ENCODE measurements at regions not wholly inside any gene's neighbourhood (a gene's known extent, or its start where the extent isn't known, plus 50 kb on each side); places are given as distances from the start of the nearest gene placed in this dataset.

DNA sequence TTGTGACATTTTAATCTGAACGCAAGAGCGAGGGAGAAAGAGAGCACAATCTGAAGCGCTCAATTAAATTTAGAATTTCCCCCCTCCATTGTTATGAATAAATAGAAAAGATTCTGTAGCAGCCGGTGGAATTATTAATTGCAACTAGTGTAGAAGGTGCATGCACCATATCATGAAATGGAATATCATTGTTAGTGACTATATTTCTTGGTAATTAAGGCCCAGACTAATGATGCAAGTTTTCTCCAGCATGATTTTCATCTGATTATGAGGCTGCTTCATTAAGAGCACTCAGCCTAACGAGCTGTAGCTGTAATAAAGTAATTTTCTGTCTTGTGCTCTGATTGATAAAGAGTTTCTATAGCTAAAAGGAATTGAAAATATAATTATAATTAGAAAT, 432.2 kb upstream of the SPRED2 start:
- Mint-ChIP-seq H3K36me3 (no peaks in the 10 kb centered on the region), H3K27me3 (peaks cover 8% of the 10 kb centered on the region), H3K4me3 (no peak overlapping the region), H3K27ac (no peak overlapping the region), H3K9me3 (peaks cover 0 to 6% (median 0%) of the 10 kb centered on the region in 7 donors), H3K4me1 (no peaks in the 10 kb centered on the region)
- no peaks in the 10 kb centered on the region for H3K9me3 ChIP-seq (ENCODE audit: control insufficient read depth in 2 of 2, low read length in 2 of 2)
- no peak overlapping the region for H3K4me3 ChIP-seq (ENCODE audit: low read depth, low read length)
- DNase-seq (no peak), ATAC-seq (ENCODE audit: low read depth in 2 of 2) (no peak)
- H3K27ac ChIP-seq (ENCODE audit: insufficient read depth, low read length, poor library complexity, severe bottlenecking): no peak overlapping the region
- no peaks in the 10 kb centered on the region for H3K4me1 ChIP-seq (ENCODE audit: control insufficient read depth, insufficient read depth, low read length, poor library complexity, severe bottlenecking)
- no peaks in the 10 kb centered on the region for H3K27me3 ChIP-seq (ENCODE audit: control insufficient read depth, insufficient read depth, low read length)
- H3K36me3 ChIP-seq (ENCODE audit: control insufficient read depth, insufficient read depth, low read length): no peaks in the 10 kb centered on the region

- peaks cover 12% of the 10 kb centered on the region for H3K27me3 Mint-ChIP-seq
- no peak overlapping the region for H3K27ac Mint-ChIP-seq
These were observed 431.3 kb upstream of the SPRED2 start for GRCh38 chr2:65863713-65864112.

GRCh38 chr2:65856928-65857327, 424.5 kb upstream of the SPRED2 start:
- ATAC-seq (ENCODE audit: low read depth in 2 of 2): no peak
- H3K4me1 Mint-ChIP-seq: no peaks in the 10 kb centered on the region
- no peaks in the 10 kb centered on the region for H3K9me3 ChIP-seq (ENCODE audit: control insufficient read depth in 2 of 2, low read length in 2 of 2)

More at GRCh38 chr2:65863713-65864112, 431.3 kb upstream of the SPRED2 start:
- no peaks in the 10 kb centered on the region for H3K4me1 ChIP-seq (ENCODE audit: control insufficient read depth, insufficient read depth, low read length, poor library complexity, severe bottlenecking)
- no peak for ATAC-seq (ENCODE audit: low read depth in 2 of 2)
- H3K27me3 ChIP-seq (ENCODE audit: control insufficient read depth, insufficient read depth, low read length): no peaks in the 10 kb centered on the region
- Mint-ChIP-seq H3K4me1 (no peaks in the 10 kb centered on the region), H3K9me3 (peaks cover 0 to 6% (median 0%) of the 10 kb centered on the region in 7 donors), H3K4me3 (no peak overlapping the region), H3K36me3 (no peaks in the 10 kb centered on the region)
- H3K9me3 ChIP-seq (ENCODE audit: control insufficient read depth in 2 of 2, low read length in 2 of 2): no peaks in the 10 kb centered on the region
- H3K4me3 ChIP-seq (ENCODE audit: low read depth, low read length): no peak overlapping the region
- no peak overlapping the region for H3K27ac ChIP-seq (ENCODE audit: insufficient read depth, low read length, poor library complexity, severe bottlenecking)
- no peak for DNase-seq
- H3K36me3 ChIP-seq (ENCODE audit: control insufficient read depth, insufficient read depth, low read length): no peaks in the 10 kb centered on the region

GRCh38 chr2:65856423-65856822, 424.0 kb upstream of the SPRED2 start:
- H3K36me3 Mint-ChIP-seq: no peaks in the 10 kb centered on the region
- H3K27me3 ChIP-seq (ENCODE audit: control insufficient read depth, insufficient read depth, low read length): no peaks in the 10 kb centered on the region
- DNase-seq (no peak), ATAC-seq (ENCODE audit: low read depth in 2 of 2) (no peak)
- H3K27ac Mint-ChIP-seq: no peak overlapping the region
- H3K36me3 ChIP-seq (ENCODE audit: control insufficient read depth, insufficient read depth, low read length): no peaks in the 10 kb centered on the region
- H3K4me1 ChIP-seq (ENCODE audit: control insufficient read depth, insufficient read depth, low read length, poor library complexity, severe bottlenecking): no peaks in the 10 kb centered on the region
- no peaks in the 10 kb centered on the region for H3K9me3 Mint-ChIP-seq
- no peak overlapping the region for H3K4me3 ChIP-seq (ENCODE audit: low read depth, low read length)
- no peak overlapping the region for H3K27ac ChIP-seq (ENCODE audit: insufficient read depth, low read length, poor library complexity, severe bottlenecking)
- no peaks in the 10 kb centered on the region for H3K4me1 Mint-ChIP-seq
- no peak overlapping the region for H3K4me3 Mint-ChIP-seq
- peaks cover 4% of the 10 kb centered on the region for H3K27me3 Mint-ChIP-seq
- no peaks in the 10 kb centered on the region for H3K9me3 ChIP-seq (ENCODE audit: control insufficient read depth in 2 of 2, low read length in 2 of 2)

More at GRCh38 chr2:65856928-65857327, 424.5 kb upstream of the SPRED2 start:
- H3K27me3 ChIP-seq (ENCODE audit: control insufficient read depth, insufficient read depth, low read length): no peaks in the 10 kb centered on the region
- no peak overlapping the region for H3K27ac ChIP-seq (ENCODE audit: insufficient read depth, low read length, poor library complexity, severe bottlenecking)
- Mint-ChIP-seq H3K27me3 (peaks cover 7% of the 10 kb centered on the region), H3K27ac (no peak overlapping the region), H3K36me3 (no peaks in the 10 kb centered on the region), H3K9me3 (no peaks in the 10 kb centered on the region), H3K4me3 (no peak overlapping the region)
- no peaks in the 10 kb centered on the region for H3K36me3 ChIP-seq (ENCODE audit: control insufficient read depth, insufficient read depth, low read length)
- DNase-seq: no peak
- no peak overlapping the region for H3K4me3 ChIP-seq (ENCODE audit: low read depth, low read length)
- H3K4me1 ChIP-seq (ENCODE audit: control insufficient read depth, insufficient read depth, low read length, poor library complexity, severe bottlenecking): no peaks in the 10 kb centered on the region

DNA sequence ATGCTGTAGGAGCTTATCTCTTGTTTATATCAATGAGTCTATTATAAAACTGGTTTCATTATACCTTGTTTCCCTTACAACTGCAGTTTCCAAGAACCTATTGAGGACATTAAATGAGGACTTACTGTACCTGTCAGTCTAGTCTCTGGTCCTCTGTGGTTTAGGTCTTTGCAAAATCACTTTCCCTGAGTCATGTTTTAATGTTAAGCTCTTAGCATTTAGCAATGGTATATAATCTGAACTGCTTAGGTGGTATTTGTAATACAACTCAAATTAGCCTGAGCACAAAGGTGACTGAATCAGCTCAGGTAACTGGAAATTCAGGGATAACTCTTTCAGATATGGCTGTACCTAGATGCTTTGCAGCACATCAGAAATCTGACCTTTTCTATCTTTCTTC, 418.3 kb upstream of the SPRED2 start:
- peaks cover 0 to 3% (median 0%) of the 10 kb centered on the region in 7 donors for H3K9me3 Mint-ChIP-seq
- H3K9me3 ChIP-seq (ENCODE audit: control insufficient read depth in 2 of 2, low read length in 2 of 2): no peaks in the 10 kb centered on the region
- ATAC-seq (ENCODE audit: low read depth in 2 of 2) (no peak), DNase-seq (no peak)
- H3K27ac Mint-ChIP-seq: no peak overlapping the region
- no peaks in the 10 kb centered on the region for H3K27me3 Mint-ChIP-seq
- H3K27me3 ChIP-seq (ENCODE audit: control insufficient read depth, insufficient read depth, low read length): no peaks in the 10 kb centered on the region
- H3K4me1 Mint-ChIP-seq: no peaks in the 10 kb centered on the region
- H3K36me3 Mint-ChIP-seq: no peaks in the 10 kb centered on the region
- H3K27ac ChIP-seq (ENCODE audit: insufficient read depth, low read length, poor library complexity, severe bottlenecking): no peak overlapping the region
- no peaks in the 10 kb centered on the region for H3K4me1 ChIP-seq (ENCODE audit: control insufficient read depth, insufficient read depth, low read length, poor library complexity, severe bottlenecking)
- no peak overlapping the region for H3K4me3 ChIP-seq (ENCODE audit: low read depth, low read length)
- no peaks in the 10 kb centered on the region for H3K36me3 ChIP-seq (ENCODE audit: control insufficient read depth, insufficient read depth, low read length)
- no peak overlapping the region for H3K4me3 Mint-ChIP-seq

GRCh38 chr2:65846989-65847678, 414.7 kb upstream of the SPRED2 start:
- no peaks in the 10 kb centered on the region for H3K27me3 Mint-ChIP-seq
- no peak overlapping the region for H3K27ac ChIP-seq (ENCODE audit: insufficient read depth, low read length, poor library complexity, severe bottlenecking)
- no peak overlapping the region for H3K27ac Mint-ChIP-seq
- H3K36me3 ChIP-seq (ENCODE audit: control insufficient read depth, insufficient read depth, low read length): no peaks in the 10 kb centered on the region
- H3K27me3 ChIP-seq (ENCODE audit: control insufficient read depth, insufficient read depth, low read length): no peaks in the 10 kb centered on the region
- no peaks in the 10 kb centered on the region for H3K36me3 Mint-ChIP-seq
- no peaks in the 10 kb centered on the region for H3K4me1 ChIP-seq (ENCODE audit: control insufficient read depth, insufficient read depth, low read length, poor library complexity, severe bottlenecking)
- H3K4me3 Mint-ChIP-seq: no peak overlapping the region
- ATAC-seq (ENCODE audit: low read depth in 2 of 2) (no peak), DNase-seq (no peak)
- H3K9me3 ChIP-seq (ENCODE audit: control insufficient read depth in 2 of 2, low read length in 2 of 2): no peaks in the 10 kb centered on the region
- H3K4me3 ChIP-seq (ENCODE audit: low read depth, low read length): no peak overlapping the region
- H3K4me1 Mint-ChIP-seq: no peaks in the 10 kb centered on the region
- H3K9me3 Mint-ChIP-seq: peaks cover 0 to 3% (median 0%) of the 10 kb centered on the region in 7 donors

- no peak overlapping the region for H3K4me3 Mint-ChIP-seq
- H3K4me1 Mint-ChIP-seq: no peaks in the 10 kb centered on the region
- Histone ChIP-seq H3K27me3 (ENCODE audit: control insufficient read depth, insufficient read depth, low read length) (no peaks in the 10 kb centered on the region), H3K27ac (ENCODE audit: insufficient read depth, low read length, poor library complexity, severe bottlenecking) (no peak overlapping the region), H3K9me3 (ENCODE audit: control insufficient read depth in 2 of 2, low read length in 2 of 2) (no peaks in the 10 kb centered on the region), H3K36me3 (ENCODE audit: control insufficient read depth, insufficient read depth, low read length) (no peaks in the 10 kb centered on the region), H3K4me1 (ENCODE audit: control insufficient read depth, insufficient read depth, low read length, poor library complexity, severe bottlenecking) (no peaks in the 10 kb centered on the region), H3K4me3 (ENCODE audit: low read depth, low read length) (no peak overlapping the region)
- H3K27ac Mint-ChIP-seq: no peak overlapping the region
- no peak for ATAC-seq (ENCODE audit: low read depth in 2 of 2)
- no peak for DNase-seq
- H3K27me3 Mint-ChIP-seq: no peaks in the 10 kb centered on the region
- no peaks in the 10 kb centered on the region for H3K36me3 Mint-ChIP-seq
- H3K9me3 Mint-ChIP-seq: peaks cover 0 to 4% (median 0%) of the 10 kb centered on the region in 7 donors
These were observed 413.2 kb upstream of the SPRED2 start for GRCh38 chr2:65845442-65846182.

- H3K27ac ChIP-seq (ENCODE audit: insufficient read depth, low read length, poor library complexity, severe bottlenecking): no peak overlapping the region
- H3K4me3 Mint-ChIP-seq: no peak overlapping the region
- H3K27me3 Mint-ChIP-seq: no peaks in the 10 kb centered on the region
- H3K4me1 Mint-ChIP-seq: no peaks in the 10 kb centered on the region
- no peak for ATAC-seq (ENCODE audit: low read depth in 2 of 2)
- H3K27me3 ChIP-seq (ENCODE audit: control insufficient read depth, insufficient read depth, low read length): no peaks in the 10 kb centered on the region
- no peak overlapping the region for H3K4me3 ChIP-seq (ENCODE audit: low read depth, low read length)
- no peaks in the 10 kb centered on the region for H3K9me3 ChIP-seq (ENCODE audit: control insufficient read depth in 2 of 2, low read length in 2 of 2)
- H3K36me3 Mint-ChIP-seq: no peaks in the 10 kb centered on the region
- H3K4me1 ChIP-seq (ENCODE audit: control insufficient read depth, insufficient read depth, low read length, poor library complexity, severe bottlenecking): no peaks in the 10 kb centered on the region
- no peaks in the 10 kb centered on the region for H3K36me3 ChIP-seq (ENCODE audit: control insufficient read depth, insufficient read depth, low read length)
- no peak overlapping the region for H3K27ac Mint-ChIP-seq
- H3K9me3 Mint-ChIP-seq: peaks cover 0 to 4% (median 1%) of the 10 kb centered on the region in 7 donors
- no peak for DNase-seq
These were observed 409.7 kb upstream of the SPRED2 start for GRCh38 chr2:65842104-65842503.
